Naive thymus-derived CD4-positive, alpha-beta T cell (primary cell): ENCODE measurements at regions not wholly inside any gene's neighbourhood (a gene's known extent, or its start where the extent isn't known, plus 50 kb on each side); places are given as distances from the start of the nearest gene placed in this dataset.
"Not testable (repeated sequence)": the region's sequence is repeated elsewhere in the genome, so short reads cannot be mapped to it uniquely, and the experiment has no call there.

ENCODE experiments used
- ATAC-seq: fragments of 150-1000 bp; cut with Tn5 transposase; 2 replicates; pipeline ENCODE4 v1.10.0; 2021; ENCODE audit warnings: mild to moderate bottlenecking, moderate library complexity
- CTCF ChIA-PET: fragments of 350-600 bp; sonication (Branson Sonifier 250); formaldehyde crosslinking; loops from one replicate; lab custom pipeline; 2021; ENCODE audit warnings: antibody characterized with exemption; lab: Charles Lee
- POLR2A ChIA-PET: fragments of 350-600 bp; sonication (Branson Sonifier 250); formaldehyde crosslinking; loops from one replicate; lab custom pipeline; 2021; ENCODE audit warnings: antibody characterized with exemption, inconsistent platforms; lab: Charles Lee
- DNase-seq, 9 donors: peaks; one replicate each; pipeline versions ENCODE4 v3.0.0 to v3.0.0-alpha.2; 2020 to 2022; ENCODE audit warnings: mixed read lengths in 1 of 9
- H3K27ac ChIP-seq: one replicate; pipeline ENCODE4 v1.7.0; 2013; ENCODE audit warnings: mild to moderate bottlenecking, low read depth, low read length, moderate library complexity
- H3K27me3 ChIP-seq, 2 donors: one replicate each; pipeline ENCODE4 v1.7.0; 2013; ENCODE audit warnings: low read length in 2 of 2, mild to moderate bottlenecking in 2 of 2, moderate library complexity in 2 of 2; ENCODE audit not compliant: control insufficient read depth in 2 of 2, insufficient read depth in 2 of 2
- H3K36me3 ChIP-seq, 3 experiments: 1 replicate in 2 of 3; 2 replicates in 1 of 3; pipeline ENCODE4 v1.7.0; 2013; ENCODE audit warnings: low read length in 3 of 3, mild to moderate bottlenecking in 3 of 3, moderate library complexity in 1 of 3; ENCODE audit not compliant: insufficient read depth in 3 of 3, control insufficient read depth in 2 of 3
- H3K4me1 ChIP-seq, 2 donors: one replicate each; pipeline ENCODE4 v1.7.0; 2013; ENCODE audit warnings: low read length in 2 of 2, mild to moderate bottlenecking in 2 of 2, moderate library complexity in 1 of 2; ENCODE audit not compliant: control insufficient read depth in 2 of 2, insufficient read depth in 2 of 2
- H3K4me3 ChIP-seq: 2 replicates; pipeline ENCODE4 v1.7.0; 2013; ENCODE audit warnings: mild to moderate bottlenecking, low read length
- H3K9me3 ChIP-seq, 3 experiments: 1 replicate in 2 of 3; 2 replicates in 1 of 3; pipeline ENCODE4 v1.7.0; 2013; ENCODE audit warnings: low read length in 3 of 3; ENCODE audit not compliant: control insufficient read depth in 2 of 3
- H3K27ac Mint-ChIP-seq, 9 donors: one replicate each; pipeline ENCODE4 v1.8.0; 2020 to 2022; ENCODE audit warnings: mixed read lengths in 9 of 9, mild to moderate bottlenecking in 8 of 9, moderate library complexity in 5 of 9, inconsistent platforms in 2 of 9
- H3K27me3 Mint-ChIP-seq, 5 donors: one replicate each; pipeline ENCODE4 v1.8.0; 2021 to 2022; ENCODE audit warnings: mixed read lengths in 5 of 5, mild to moderate bottlenecking in 1 of 5
- H3K36me3 Mint-ChIP-seq, 5 donors: one replicate each; pipeline ENCODE4 v1.8.0; 2020 to 2022; ENCODE audit warnings: mixed read lengths in 5 of 5, mild to moderate bottlenecking in 3 of 5, inconsistent platforms in 1 of 5
- H3K4me1 Mint-ChIP-seq, 7 donors: one replicate each; pipeline ENCODE4 v1.8.0; 2020 to 2022; ENCODE audit warnings: mixed read lengths in 7 of 7, mild to moderate bottlenecking in 3 of 7, inconsistent platforms in 1 of 7
- H3K4me3 Mint-ChIP-seq, 10 donors: one replicate each; pipeline ENCODE4 v1.8.0; 2020 to 2022; ENCODE audit warnings: mild to moderate bottlenecking in 10 of 10, mixed read lengths in 10 of 10, moderate library complexity in 6 of 10, inconsistent platforms in 2 of 10
- H3K9me3 Mint-ChIP-seq, 11 donors: one replicate each; pipeline ENCODE4 v1.8.0; 2020 to 2022; ENCODE audit warnings: mixed read lengths in 11 of 11, mild to moderate bottlenecking in 4 of 11, inconsistent platforms in 1 of 11, moderate library complexity in 1 of 11
- intact Hi-C, 2 donors: fragments of 100-400 bp; cut with micrococcal nuclease; formaldehyde crosslinking; loops; one replicate each; pipeline ENCODE4 v1.15.1; 2023

DNA sequence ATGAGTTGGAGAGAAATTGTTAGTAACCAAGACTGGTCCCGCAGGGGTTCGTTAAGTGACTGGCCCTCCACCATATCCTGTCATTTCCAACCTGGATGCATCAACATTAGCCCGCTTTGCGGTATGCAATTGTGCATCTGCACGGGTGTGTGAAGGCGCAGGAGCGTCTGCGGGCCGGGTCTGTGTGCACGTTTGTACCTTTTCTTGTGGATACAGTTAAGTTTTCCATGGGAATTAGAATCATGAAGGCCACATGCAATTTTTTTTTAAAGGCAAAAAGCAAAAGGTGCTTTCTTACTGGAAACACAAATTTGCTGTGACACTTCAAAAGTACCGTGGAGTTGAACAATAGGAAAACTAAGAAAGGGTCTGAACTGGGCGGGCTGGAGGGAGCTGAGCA is 355.4 kb upstream of the ZFHX3 start:
- DNase-seq (no peak), ATAC-seq (no peak)
- CTCF ChIA-PET = no interaction called here
- no peaks in the 10 kb centered on the region for H3K9me3 ChIP-seq
- no peaks in the 10 kb centered on the region for H3K36me3 ChIP-seq
- H3K4me3 ChIP-seq = no peak overlapping the region
- H3K4me3 Mint-ChIP-seq = no peak overlapping the region
- H3K4me1 ChIP-seq = no peaks in the 10 kb centered on the region
- peaks cover 0 to 8% (median 0%) of the 10 kb centered on the region in 5 donors for H3K27me3 Mint-ChIP-seq
- H3K27ac Mint-ChIP-seq = no peak overlapping the region
- intact Hi-C loops = no loop called here
- peaks cover 0 to 3% (median 0%) of the 10 kb centered on the region in 11 donors for H3K9me3 Mint-ChIP-seq
- POLR2A ChIA-PET = no interaction called here
- H3K27me3 ChIP-seq = no peaks in the 10 kb centered on the region
- H3K36me3 Mint-ChIP-seq = no peaks in the 10 kb centered on the region
- H3K4me1 Mint-ChIP-seq = no peaks in the 10 kb centered on the region
- no peak overlapping the region for H3K27ac ChIP-seq

DNA sequence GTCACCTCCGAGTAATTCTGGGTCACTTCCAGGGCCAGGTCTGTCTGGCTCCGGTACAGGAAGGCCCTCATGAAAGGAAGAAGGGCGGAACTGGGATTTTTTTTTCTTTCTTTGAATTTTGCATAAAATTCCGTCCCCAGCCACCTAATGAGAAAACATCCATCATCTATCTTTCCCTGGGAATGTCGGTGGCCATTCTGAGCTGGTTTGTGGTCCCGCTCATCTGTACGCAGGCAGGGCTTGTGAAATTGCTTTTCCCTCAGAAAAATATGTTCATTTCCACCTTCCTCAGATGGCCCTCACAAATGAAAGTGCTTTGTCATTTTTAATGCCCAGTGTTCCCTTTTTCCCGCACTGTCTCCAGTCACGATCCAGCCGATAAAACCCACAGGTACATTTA is 353.0 kb upstream of the ZFHX3 start:
- Mint-ChIP-seq H3K4me1 (no peaks in the 10 kb centered on the region), H3K27ac (no peak overlapping the region), H3K27me3 (peaks cover 0 to 8% (median 0%) of the 10 kb centered on the region in 5 donors), H3K36me3 (no peaks in the 10 kb centered on the region), H3K4me3 (no peak overlapping the region), H3K9me3 (peaks cover 0 to 10% (median 0%) of the 10 kb centered on the region in 11 donors)
- ATAC-seq (no peak), DNase-seq (no peak)
- Histone ChIP-seq H3K36me3 (no peaks in the 10 kb centered on the region), H3K27ac (no peak overlapping the region), H3K27me3 (no peaks in the 10 kb centered on the region), H3K9me3 (no peaks in the 10 kb centered on the region), H3K4me3 (no peak overlapping the region), H3K4me1 (no peaks in the 10 kb centered on the region)
- ChIA-PET CTCF (no interaction called here), POLR2A (no interaction called here)
- intact Hi-C loops = no loop called here

DNA sequence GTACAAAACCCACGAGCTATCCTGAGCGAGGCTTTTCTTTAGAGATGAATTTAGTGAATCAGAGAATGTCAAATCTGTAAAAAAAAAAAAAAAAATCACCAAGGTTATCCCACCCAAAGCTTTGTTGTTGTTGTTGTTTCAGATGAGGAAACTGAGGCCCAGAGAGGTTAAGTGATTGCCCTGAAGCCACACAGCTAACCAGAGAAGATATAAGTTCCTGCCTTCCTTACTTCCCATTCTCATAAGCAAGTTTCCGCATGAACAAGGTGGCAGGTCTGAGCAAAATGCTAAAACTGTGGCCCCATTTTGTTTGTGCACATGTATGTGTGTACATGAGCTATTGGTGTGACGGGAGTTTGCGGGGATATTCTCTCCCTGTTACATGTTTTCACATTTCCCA is 352.1 kb upstream of the ZFHX3 start:
- Histone ChIP-seq H3K36me3 (no peaks in the 10 kb centered on the region), H3K9me3 (no peaks in the 10 kb centered on the region), H3K27ac (no peak overlapping the region), H3K4me1 (no peaks in the 10 kb centered on the region), H3K4me3 (no peak overlapping the region), H3K27me3 (no peaks in the 10 kb centered on the region)
- peaks cover 0 to 8% (median 0%) of the 10 kb centered on the region in 5 donors for H3K27me3 Mint-ChIP-seq
- CTCF ChIA-PET = no interaction called here
- H3K4me3 Mint-ChIP-seq = no peak overlapping the region
- no peak for ATAC-seq
- no peaks in the 10 kb centered on the region for H3K4me1 Mint-ChIP-seq
- POLR2A ChIA-PET = no interaction called here
- H3K27ac Mint-ChIP-seq = no peak overlapping the region
- no peak for DNase-seq
- intact Hi-C loops = no loop called here
- H3K36me3 Mint-ChIP-seq = no peaks in the 10 kb centered on the region
- peaks cover 0 to 10% (median 0%) of the 10 kb centered on the region in 11 donors for H3K9me3 Mint-ChIP-seq

DNA sequence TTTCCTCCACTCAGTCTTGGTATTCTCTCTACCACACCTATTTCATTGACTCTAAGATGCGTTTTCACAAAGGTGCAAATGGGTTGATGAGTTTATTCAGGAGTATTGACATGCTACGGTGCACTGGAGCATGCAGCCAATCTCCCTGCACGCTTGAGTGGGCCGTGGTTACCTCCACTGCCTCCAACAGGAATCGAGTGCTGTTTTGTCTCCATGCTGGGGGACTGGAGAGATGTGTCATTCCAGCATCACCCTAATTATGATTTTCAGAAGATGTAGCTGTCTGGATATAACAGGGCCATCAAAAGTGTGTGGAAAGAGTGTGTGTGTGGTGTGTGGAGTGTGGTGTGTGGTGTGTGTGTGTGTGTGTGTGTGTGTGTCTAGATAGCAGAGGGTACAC is 351.6 kb upstream of the ZFHX3 start:
- no peak overlapping the region for H3K27ac ChIP-seq
- ChIA-PET POLR2A (no interaction called here), CTCF (no interaction called here)
- H3K4me3 Mint-ChIP-seq = no peak overlapping the region
- H3K4me1 Mint-ChIP-seq = no peaks in the 10 kb centered on the region
- DNase-seq (no peak), ATAC-seq (no peak)
- no peaks in the 10 kb centered on the region for H3K27me3 ChIP-seq
- H3K27me3 Mint-ChIP-seq = peaks cover 0 to 8% (median 0%) of the 10 kb centered on the region in 5 donors
- H3K4me3 ChIP-seq = no peak overlapping the region
- H3K9me3 ChIP-seq = no peaks in the 10 kb centered on the region
- no peaks in the 10 kb centered on the region for H3K36me3 Mint-ChIP-seq
- peaks cover 0 to 10% (median 0%) of the 10 kb centered on the region in 11 donors for H3K9me3 Mint-ChIP-seq
- H3K27ac Mint-ChIP-seq = no peak overlapping the region
- no peaks in the 10 kb centered on the region for H3K36me3 ChIP-seq
- intact Hi-C loops = no loop called here
- no peaks in the 10 kb centered on the region for H3K4me1 ChIP-seq

DNA sequence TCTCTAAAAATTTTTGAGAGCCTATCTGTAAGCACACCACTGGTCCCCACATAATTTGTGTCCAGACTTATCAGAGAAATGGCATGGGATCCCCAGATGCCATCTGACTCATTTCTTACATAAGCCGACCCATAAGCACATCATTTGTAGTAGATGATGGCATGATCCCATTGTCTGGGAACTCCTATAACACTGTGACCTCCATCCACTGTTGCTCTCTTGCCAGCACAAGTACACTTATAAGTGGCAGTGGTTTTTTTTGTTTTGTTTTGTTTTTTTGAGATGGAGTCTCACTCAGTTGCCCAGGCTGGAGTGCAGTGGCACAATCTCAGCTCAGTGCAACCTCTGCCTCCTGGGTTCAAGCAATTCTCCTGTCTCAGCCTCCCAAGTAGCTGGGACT is 350.7 kb upstream of the ZFHX3 start:
- DNase-seq, CTCF ChIA-PET, H3K27me3 ChIP-seq, H3K27me3 Mint-ChIP-seq, H3K36me3 Mint-ChIP-seq, H3K4me1 Mint-ChIP-seq, H3K27ac Mint-ChIP-seq, ATAC-seq, intact Hi-C loops, H3K27ac ChIP-seq, H3K4me3 Mint-ChIP-seq, H3K4me1 ChIP-seq, H3K4me3 ChIP-seq, POLR2A ChIA-PET, H3K36me3 ChIP-seq, H3K9me3 ChIP-seq: not testable (repeated sequence)
- peaks cover 0 to 10% (median 0%) of the 10 kb centered on the region in 11 donors for H3K9me3 Mint-ChIP-seq

DNA sequence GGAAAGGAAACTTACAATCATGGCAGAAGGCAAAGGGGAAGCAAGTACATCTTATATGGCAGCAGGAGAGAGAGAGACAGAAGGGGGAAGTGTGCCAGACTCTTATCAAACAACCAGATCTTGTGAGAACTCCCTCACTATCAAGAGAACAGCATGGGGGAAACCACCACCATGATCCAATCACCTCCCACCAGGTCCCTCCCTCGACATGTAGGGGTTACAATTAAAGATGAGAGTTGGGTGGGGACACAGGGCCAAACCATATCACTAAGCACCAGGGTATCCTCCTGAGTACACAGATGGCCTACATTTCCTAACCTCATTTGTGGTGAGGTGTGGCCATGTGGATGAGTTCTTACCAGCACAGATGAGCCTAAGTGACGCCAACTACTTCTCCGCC is 348.6 kb upstream of the ZFHX3 start:
- no peak overlapping the region for H3K4me3 ChIP-seq
- intact Hi-C loops = no loop called here
- no peaks in the 10 kb centered on the region for H3K36me3 ChIP-seq

DNA sequence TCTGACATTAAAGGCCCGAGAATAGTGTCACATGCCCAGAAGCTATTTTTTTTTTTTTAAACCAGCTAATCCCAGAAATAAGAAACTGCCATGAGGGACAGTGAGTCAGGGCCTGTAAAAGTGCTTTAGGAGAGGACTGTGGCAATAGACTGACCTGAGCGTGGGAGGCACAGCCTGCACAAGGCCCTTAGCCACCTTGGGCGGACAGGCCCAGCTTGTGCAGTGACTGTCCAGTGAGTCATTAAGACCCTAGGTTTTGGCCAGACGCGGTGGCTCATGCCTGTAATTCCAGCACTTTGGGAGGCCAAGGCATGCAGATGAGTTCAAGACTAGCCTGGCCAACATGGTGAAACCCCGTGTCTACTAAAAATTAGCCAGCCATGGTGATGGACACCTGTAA is 343.0 kb upstream of the ZFHX3 start:
- Histone ChIP-seq H3K4me3 (no peak overlapping the region), H3K9me3 (no peaks in the 10 kb centered on the region), H3K4me1 (no peaks in the 10 kb centered on the region), H3K27me3 (no peaks in the 10 kb centered on the region), H3K27ac (no peak overlapping the region), H3K36me3 (no peaks in the 10 kb centered on the region)
- DNase-seq = no peak
- H3K4me1 Mint-ChIP-seq = no peaks in the 10 kb centered on the region
- POLR2A ChIA-PET = no interaction called here
- peaks cover 0 to 5% (median 0%) of the 10 kb centered on the region in 11 donors for H3K9me3 Mint-ChIP-seq
- H3K36me3 Mint-ChIP-seq = no peaks in the 10 kb centered on the region
- H3K27me3 Mint-ChIP-seq = peaks cover 0 to 4% (median 0%) of the 10 kb centered on the region in 5 donors
- intact Hi-C loops = no loop called here
- CTCF ChIA-PET = no interaction called here
- no peak overlapping the region for H3K4me3 Mint-ChIP-seq
- H3K27ac Mint-ChIP-seq = no peak overlapping the region
- no peak for ATAC-seq

More for the DNA sequence above, 348.6 kb upstream of the ZFHX3 start:
- ChIA-PET POLR2A (no interaction called here), CTCF (no interaction called here)
- Mint-ChIP-seq H3K4me3 (no peak overlapping the region), H3K4me1 (no peaks in the 10 kb centered on the region), H3K9me3 (peaks cover 0 to 7% (median 0%) of the 10 kb centered on the region in 11 donors), H3K36me3 (no peaks in the 10 kb centered on the region), H3K27me3 (peaks cover 0 to 4% (median 0%) of the 10 kb centered on the region in 5 donors), H3K27ac (no peak overlapping the region)
- ATAC-seq (peak; percentile 50), DNase-seq (no peak)
- Histone ChIP-seq H3K27ac (no peak overlapping the region), H3K4me1 (no peaks in the 10 kb centered on the region), H3K9me3 (no peaks in the 10 kb centered on the region), H3K27me3 (no peaks in the 10 kb centered on the region)
